DMS53 (cell line): ENCODE measurements at regions not wholly inside any gene's neighbourhood (a gene's known extent, or its start where the extent isn't known, plus 50 kb on each side); places are given as distances from the start of the nearest gene placed in this dataset.
A peak's percentile ranks its signal among the peaks of the same experiment; 100 is the strongest.

Source experiments
- DNase-seq: peaks from one replicate; lab custom pipeline; 2025; lab: John Stamatoyannopoulos, UW

- DNase-seq, result no peak
These were observed 345.3 kb downstream of the GABRG1 start for GRCh38 chr4:45778514-45778913.

- DNase-seq, result no peak
These were observed 347.7 kb downstream of the GABRG1 start for GRCh38 chr4:45776146-45776545.

GRCh38 chr4:45770958-45771357 lies 352.9 kb downstream of the GABRG1 start:
- DNase-seq, result no peak

GRCh38 chr4:45765521-45765920 lies 358.3 kb downstream of the GABRG1 start:
- DNase-seq, result no peak

GRCh38 chr4:45751877-45752530 lies 371.9 kb downstream of the GABRG1 start:
- no peak for DNase-seq

GRCh38 chr4:45750721-45751120 lies 373.1 kb downstream of the GABRG1 start:
- DNase-seq, result no peak

- no peak for DNase-seq
These were observed 378.1 kb downstream of the GABRG1 start for GRCh38 chr4:45745741-45746140.

- DNase-seq, result peak; percentile 81
These were observed 382.0 kb downstream of the GABRG1 start for GRCh38 chr4:45741897-45742296.

GRCh38 chr4:45732161-45732560 lies 391.7 kb downstream of the GABRG1 start:
- no peak for DNase-seq

GRCh38 chr4:45716093-45716492 lies 407.8 kb downstream of the GABRG1 start:
- DNase-seq, result no peak

- no peak for DNase-seq
These were observed 409.9 kb downstream of the GABRG1 start for GRCh38 chr4:45713996-45714395.

GRCh38 chr4:45701621-45702020 lies 422.2 kb downstream of the GABRG1 start:
- no peak for DNase-seq

- peak; percentile 35 for DNase-seq
These were observed 430.1 kb downstream of the GABRG1 start for GRCh38 chr4:45693746-45694145.

GRCh38 chr4:45692131-45692735 lies 431.6 kb downstream of the GABRG1 start:
- peak; percentile 21 for DNase-seq

GRCh38 chr4:45688341-45688740 lies 435.5 kb downstream of the GABRG1 start:
- DNase-seq, result no peak

- DNase-seq, result no peak
These were observed 444.4 kb downstream of the GABRG1 start for GRCh38 chr4:45679411-45679810.

GRCh38 chr4:45668128-45668527 lies 455.7 kb downstream of the GABRG1 start:
- DNase-seq, result no peak

- DNase-seq, result peak; percentile 15
These were observed 460.2 kb downstream of the GABRG1 start for GRCh38 chr4:45663628-45664081.

- DNase-seq, result peak; percentile 41
These were observed 460.9 kb downstream of the GABRG1 start for GRCh38 chr4:45663003-45663402.

- DNase-seq, result no peak
These were observed 462.0 kb downstream of the GABRG1 start for GRCh38 chr4:45661893-45662292.

GRCh38 chr4:45650545-45650944 lies 473.3 kb downstream of the GABRG1 start:
- no peak for DNase-seq

- no peak for DNase-seq
These were observed 475.0 kb downstream of the GABRG1 start for GRCh38 chr4:45648846-45649245.

GRCh38 chr4:45647823-45648222 lies 476.0 kb downstream of the GABRG1 start:
- peak; percentile 46 for DNase-seq
